ENCODE measurements at regions not wholly inside any gene's neighbourhood (a gene's known extent, or its start where the extent isn't known, plus 50 kb on each side); places are given as distances from the start of the nearest gene placed in this dataset.

GRCh38 chr2:47232738-47233415, 56.6 kb upstream of the CALM2 start:
- intact Hi-C loops (cut with micrococcal nuclease), result no loop called here
- dilution Hi-C loops (cut with MboI; ENCODE audit: extremely low pct_ligation_motif_present, low sequenced_read_pairs), result no loop called here
- H3K4me3 ChIP-seq (replicated peaks in 1 of 3; ENCODE audit: insufficient read depth in 1 of 3, low read depth in 1 of 3, low read length in 3 of 3), result no peak overlapping the region
- no peaks in the 10 kb centered on the region for H3K4me1 ChIP-seq (ENCODE audit: control insufficient read depth, extremely low read depth, insufficient read depth, low read length)
- H3K4me2 ChIP-seq (ENCODE audit: insufficient read depth, low read length), result no peak overlapping the region
- no peaks in the 10 kb centered on the region for H4K20me1 ChIP-seq (replicated peaks; ENCODE audit: control insufficient read depth, extremely low read depth, insufficient read depth, low read length)
- DNase-seq (ENCODE audit: low read depth, low spot score) (peak; percentile 59), FAIRE-seq (no peak)
- H3K27ac ChIP-seq (ENCODE audit: insufficient read depth, low read depth, low read length), result no peak overlapping the region
- H3K27me3 ChIP-seq (ENCODE audit: control insufficient read depth in 2 of 2, insufficient read depth in 2 of 2, low read length in 2 of 2), result no peaks in the 10 kb centered on the region
- no peaks in the 10 kb centered on the region for H3K9me3 ChIP-seq (replicated peaks; ENCODE audit: control insufficient read depth, insufficient read depth, low read length)
- TF ChIP-seq EZH2 (IDR thresholded peaks at IDR 0.05; ENCODE audit: borderline replicate concordance, low read depth, low read length, severe bottlenecking), result no peak
- TF ChIP-seq JUN (IDR thresholded peaks at IDR 0.05; ENCODE audit: borderline replicate concordance, insufficient read depth, insufficient read length, low read depth), result no peak
- no peak for TF ChIP-seq CTCF (IDR thresholded peaks at IDR 0.05; ENCODE audit: extremely low read depth in 1 of 2, insufficient read depth in 1 of 2, low read depth in 1 of 2, low read length in 2 of 2)
- TF ChIP-seq POLR2AphosphoS5 (IDR thresholded peaks at IDR 0.05; ENCODE audit: insufficient read depth, low read depth, low read length), result no peak
- TF ChIP-seq FOS (IDR thresholded peaks at IDR 0.05; ENCODE audit: borderline replicate concordance, insufficient read depth, low read length), result no peak
- no peak for TF ChIP-seq POLR2A (IDR thresholded peaks at IDR 0.05; ENCODE audit: low read depth, low read length)
- no peak for TF ChIP-seq MYC (IDR thresholded peaks at IDR 0.05; ENCODE audit: low read depth, low read length)
- no peak for TF ChIP-seq GATA2 (IDR thresholded peaks at IDR 0.05; ENCODE audit: insufficient read depth, insufficient read length, low read depth, low read length)
- no peak overlapping the region for H2AFZ ChIP-seq (ENCODE audit: low read depth, low read length)
- no peak overlapping the region for H3K9ac ChIP-seq (replicated peaks; ENCODE audit: extremely low read depth, insufficient read depth, low read length)
- POLR2A ChIA-PET, result no interaction called here
- BruUV-seq (replicated peaks), result no TSS peak
- no peaks in the 10 kb centered on the region for H3K9me1 ChIP-seq (replicated peaks; ENCODE audit: control insufficient read depth, extremely low read depth, insufficient read depth, low read length)
- CTCF ChIA-PET, result no interaction called here
- H3K79me2 ChIP-seq (ENCODE audit: control insufficient read depth, insufficient read depth, low read length), result no peaks in the 10 kb centered on the region
- H3K36me3 ChIP-seq (ENCODE audit: control insufficient read depth in 2 of 2, extremely low read depth in 1 of 2, insufficient read depth in 2 of 2, low read length in 2 of 2), result no peaks in the 10 kb centered on the region
